ENCODE measurements at regions not wholly inside any gene's neighbourhood (a gene's known extent, or its start where the extent isn't known, plus 50 kb on each side); places are given as distances from the start of the nearest gene placed in this dataset.
A peak's percentile ranks its signal among the peaks of the same experiment; 100 is the strongest.
"Not testable (repeated sequence)": the region's sequence is repeated elsewhere in the genome, so short reads cannot be mapped to it uniquely, and the experiment has no call there.

- DNase-seq (ENCODE audit: low spot score in 2 of 2) (no peak), ATAC-seq (no peak)
- no peaks in the 10 kb centered on the region for H3K36me3 Mint-ChIP-seq
- H3K9me3 Mint-ChIP-seq, result no peaks in the 10 kb centered on the region
- no peak overlapping the region for H3K27ac Mint-ChIP-seq
Observed at GRCh38 chr3:115287198-115287597, 140.1 kb upstream of the ZBTB20 start.

- H3K36me3 Mint-ChIP-seq, result no peaks in the 10 kb centered on the region
- H3K9me3 Mint-ChIP-seq, result no peaks in the 10 kb centered on the region
- DNase-seq (ENCODE audit: low spot score in 2 of 2), result no peak
- no peak overlapping the region for H3K27ac Mint-ChIP-seq
- ATAC-seq, result no peak
Observed at GRCh38 chr3:115292131-115292530, 145.0 kb upstream of the ZBTB20 start.

- Mint-ChIP-seq H3K27ac (no peak overlapping the region), H3K9me3 (no peaks in the 10 kb centered on the region), H3K36me3 (no peaks in the 10 kb centered on the region)
- no peak for DNase-seq (ENCODE audit: low spot score in 2 of 2)
- ATAC-seq, result no peak
Observed at GRCh38 chr3:115292677-115293165, 145.6 kb upstream of the ZBTB20 start.

GRCh38 chr3:115293321-115293720, 146.2 kb upstream of the ZBTB20 start:
- no peak for DNase-seq (ENCODE audit: low spot score in 2 of 2)
- no peak for ATAC-seq
- H3K9me3 Mint-ChIP-seq, result no peaks in the 10 kb centered on the region
- no peak overlapping the region for H3K27ac Mint-ChIP-seq
- no peaks in the 10 kb centered on the region for H3K36me3 Mint-ChIP-seq

GRCh38 chr3:115301364-115301860, 154.3 kb upstream of the ZBTB20 start:
- no peak for DNase-seq (ENCODE audit: low spot score in 2 of 2)
- no peaks in the 10 kb centered on the region for H3K36me3 Mint-ChIP-seq
- ATAC-seq, result no peak
- H3K9me3 Mint-ChIP-seq, result no peaks in the 10 kb centered on the region
- H3K27ac Mint-ChIP-seq, result no peak overlapping the region

- not testable (repeated sequence) for DNase-seq (ENCODE audit: low spot score in 2 of 2); H3K9me3 Mint-ChIP-seq; ATAC-seq; H3K27ac Mint-ChIP-seq
- H3K36me3 Mint-ChIP-seq, result peaks cover 0 to 13% of the 10 kb centered on the region in 2 donors
Observed at GRCh38 chr3:115317953-115318352, 170.9 kb upstream of the ZBTB20 start.

GRCh38 chr3:115321400-115321805, 174.3 kb upstream of the ZBTB20 start:
- peak overlapping the region in 1 of 2 donors; percentile 12 for H3K27ac Mint-ChIP-seq
- H3K36me3 Mint-ChIP-seq, result peaks cover 0 to 13% of the 10 kb centered on the region in 2 donors
- ATAC-seq, result no peak
- DNase-seq (ENCODE audit: low spot score in 2 of 2), result no peak
- H3K9me3 Mint-ChIP-seq, result peaks cover 8 to 13% of the 10 kb centered on the region in 2 donors

GRCh38 chr3:115322901-115323300, 175.8 kb upstream of the ZBTB20 start:
- peaks cover 8 to 10% of the 10 kb centered on the region in 2 donors for H3K9me3 Mint-ChIP-seq

GRCh38 chr3:115323380-115323779, 176.3 kb upstream of the ZBTB20 start:
- ATAC-seq (no peak), DNase-seq (ENCODE audit: low spot score in 2 of 2) (no peak)
- H3K36me3 Mint-ChIP-seq, result peaks cover 0 to 5% of the 10 kb centered on the region in 2 donors
- peaks cover 8 to 10% of the 10 kb centered on the region in 2 donors for H3K9me3 Mint-ChIP-seq
- H3K27ac Mint-ChIP-seq, result no peak overlapping the region

More at GRCh38 chr3:115322901-115323300, 175.8 kb upstream of the ZBTB20 start:
- Mint-ChIP-seq H3K27ac (no peak overlapping the region), H3K36me3 (peaks cover 0 to 8% of the 10 kb centered on the region in 2 donors)
- ATAC-seq (no peak), DNase-seq (ENCODE audit: low spot score in 2 of 2) (no peak)

- no peak overlapping the region for H3K27ac Mint-ChIP-seq
- H3K9me3 Mint-ChIP-seq, result peaks cover 8 to 10% of the 10 kb centered on the region in 2 donors
- ATAC-seq (no peak), DNase-seq (ENCODE audit: low spot score in 2 of 2) (no peak)
- H3K36me3 Mint-ChIP-seq, result no peaks in the 10 kb centered on the region
Observed at GRCh38 chr3:115324056-115324455, 177.0 kb upstream of the ZBTB20 start.

- no peak overlapping the region for H3K27ac Mint-ChIP-seq
- no peak for ATAC-seq
- no peaks in the 10 kb centered on the region for H3K36me3 Mint-ChIP-seq
- peaks cover 8 to 10% of the 10 kb centered on the region in 2 donors for H3K9me3 Mint-ChIP-seq
- DNase-seq (ENCODE audit: low spot score in 2 of 2), result no peak
Observed at GRCh38 chr3:115325539-115325938, 178.5 kb upstream of the ZBTB20 start.

GRCh38 chr3:115330430-115330829, 183.3 kb upstream of the ZBTB20 start:
- H3K36me3 Mint-ChIP-seq, result no peaks in the 10 kb centered on the region
- peaks cover 2 to 3% of the 10 kb centered on the region in 2 donors for H3K9me3 Mint-ChIP-seq
- H3K27ac Mint-ChIP-seq, result no peak overlapping the region
- no peak for DNase-seq (ENCODE audit: low spot score in 2 of 2)
- ATAC-seq, result no peak

- H3K36me3 Mint-ChIP-seq, result no peaks in the 10 kb centered on the region
- DNase-seq (ENCODE audit: low spot score in 2 of 2) (no peak), ATAC-seq (no peak)
- H3K9me3 Mint-ChIP-seq, result no peaks in the 10 kb centered on the region
- H3K27ac Mint-ChIP-seq, result no peak overlapping the region
Observed at GRCh38 chr3:115332998-115333397, 185.9 kb upstream of the ZBTB20 start.

- Mint-ChIP-seq H3K9me3 (no peaks in the 10 kb centered on the region), H3K36me3 (no peaks in the 10 kb centered on the region), H3K27ac (no peak overlapping the region)
- no peak for ATAC-seq
- DNase-seq (ENCODE audit: low spot score in 2 of 2), result no peak
Observed at GRCh38 chr3:115336836-115337235, 189.7 kb upstream of the ZBTB20 start.

GRCh38 chr3:115340586-115340985, 193.5 kb upstream of the ZBTB20 start:
- no peaks in the 10 kb centered on the region for H3K36me3 Mint-ChIP-seq
- ATAC-seq (no peak), DNase-seq (ENCODE audit: low spot score in 2 of 2) (no peak)
- H3K9me3 Mint-ChIP-seq, result no peaks in the 10 kb centered on the region
- no peak overlapping the region for H3K27ac Mint-ChIP-seq

- ATAC-seq (peak; percentile 80 to 99), DNase-seq (ENCODE audit: low spot score in 2 of 2) (peak in 1 of 2 donors; percentile 3)
- no peaks in the 10 kb centered on the region for H3K9me3 Mint-ChIP-seq
- no peaks in the 10 kb centered on the region for H3K36me3 Mint-ChIP-seq
- H3K27ac Mint-ChIP-seq, result no peak overlapping the region
Observed at GRCh38 chr3:115341208-115341607, 194.1 kb upstream of the ZBTB20 start.

GRCh38 chr3:115347737-115348136, 200.6 kb upstream of the ZBTB20 start:
- no peak for ATAC-seq
- H3K36me3 Mint-ChIP-seq, result no peaks in the 10 kb centered on the region
- no peak overlapping the region for H3K27ac Mint-ChIP-seq

GRCh38 chr3:115348412-115348811, 201.3 kb upstream of the ZBTB20 start:
- ATAC-seq (no peak), DNase-seq (ENCODE audit: low spot score in 2 of 2) (no peak)
- H3K36me3 Mint-ChIP-seq, result no peaks in the 10 kb centered on the region

More at GRCh38 chr3:115347737-115348136, 200.6 kb upstream of the ZBTB20 start:
- peaks cover 0 to 4% of the 10 kb centered on the region in 2 donors for H3K9me3 Mint-ChIP-seq
- DNase-seq (ENCODE audit: low spot score in 2 of 2), result no peak

More at GRCh38 chr3:115348412-115348811, 201.3 kb upstream of the ZBTB20 start:
- no peak overlapping the region for H3K27ac Mint-ChIP-seq
- H3K9me3 Mint-ChIP-seq, result peaks cover 0 to 4% of the 10 kb centered on the region in 2 donors
